GM12892 (cell line): ENCODE measurements at regions not wholly inside any gene's neighbourhood (a gene's known extent, or its start where the extent isn't known, plus 50 kb on each side); places are given as distances from the start of the nearest gene placed in this dataset.

Source experiments
- DNase-seq: peaks from one replicate; pipeline ENCODE4 v3.0.0; 2011; ENCODE audit not compliant: insufficient read length
- FAIRE-seq: peaks from 2 replicates; lab custom pipeline; 2011; peaks lifted over from hg19 to GRCh38; lab: Jason Lieb, UNC
- POLR2A ChIP-seq: IDR thresholded peaks from 2 replicates; pipeline ENCODE4 v1.6.1; 2011; ENCODE audit warnings: low read depth, low read length, control low read depth
- POLR2AphosphoS5 ChIP-seq: IDR thresholded peaks from 2 replicates; pipeline ENCODE4 v1.6.1; 2011; ENCODE audit warnings: low read depth, low read length, control low read depth
- TAF1 ChIP-seq: IDR thresholded peaks from 2 replicates; pipeline ENCODE4 v1.6.1; 2011; ENCODE audit warnings: low read depth, mild to moderate bottlenecking, control low read depth, low read length, borderline replicate concordance

- no peak for FAIRE-seq
- TF ChIP-seq POLR2AphosphoS5 = no peak
- no peak for TF ChIP-seq TAF1
- no peak for TF ChIP-seq POLR2A
- DNase-seq = no peak
These were observed 103.5 kb downstream of the SCP2D1 start for GRCh38 chr20:18916886-18917750.

- no peak for FAIRE-seq
- TF ChIP-seq TAF1 (no peak), POLR2AphosphoS5 (no peak), POLR2A (no peak)
- DNase-seq = no peak
These were observed 106.4 kb downstream of the SCP2D1 start for GRCh38 chr20:18919996-18920395.

- FAIRE-seq (no peak), DNase-seq (no peak)
- TF ChIP-seq POLR2AphosphoS5 (no peak), POLR2A (no peak), TAF1 (no peak)
These were observed 107.7 kb downstream of the SCP2D1 start for GRCh38 chr20:18921291-18921690.

GRCh38 chr20:18922251-18922650, 108.7 kb downstream of the SCP2D1 start:
- no peak for FAIRE-seq

GRCh38 chr20:18922898-18923297, 109.3 kb downstream of the SCP2D1 start:
- DNase-seq = no peak
- FAIRE-seq = no peak
- no peak for TF ChIP-seq POLR2A
- no peak for TF ChIP-seq TAF1
- TF ChIP-seq POLR2AphosphoS5 = no peak

More at GRCh38 chr20:18922251-18922650, 108.7 kb downstream of the SCP2D1 start:
- no peak for TF ChIP-seq POLR2AphosphoS5
- DNase-seq = no peak

GRCh38 chr20:18926965-18927364, 113.4 kb downstream of the SCP2D1 start:
- FAIRE-seq (no peak), DNase-seq (no peak)
- TF ChIP-seq TAF1 = no peak
- no peak for TF ChIP-seq POLR2A
- no peak for TF ChIP-seq POLR2AphosphoS5

GRCh38 chr20:18928626-18929025, 115.0 kb downstream of the SCP2D1 start:
- FAIRE-seq (no peak), DNase-seq (no peak)
- TF ChIP-seq POLR2AphosphoS5 (no peak), TAF1 (no peak), POLR2A (no peak)

- DNase-seq (no peak), FAIRE-seq (no peak)
- TF ChIP-seq POLR2A (no peak), POLR2AphosphoS5 (no peak), TAF1 (no peak)
These were observed 116.2 kb downstream of the SCP2D1 start for GRCh38 chr20:18929800-18930199.

GRCh38 chr20:18943542-18943941, 130.0 kb downstream of the SCP2D1 start:
- FAIRE-seq (no peak), DNase-seq (no peak)
- TF ChIP-seq POLR2A (no peak), POLR2AphosphoS5 (no peak), TAF1 (no peak)

- DNase-seq = no peak
- TF ChIP-seq TAF1 (no peak), POLR2A (no peak), POLR2AphosphoS5 (no peak)
- no peak for FAIRE-seq
These were observed 143.3 kb downstream of the SCP2D1 start for GRCh38 chr20:18956890-18957289.

- DNase-seq (no peak), FAIRE-seq (no peak)
These were observed 143.7 kb downstream of the SCP2D1 start for GRCh38 chr20:18957328-18957727.

GRCh38 chr20:18971121-18971520, 157.5 kb downstream of the SCP2D1 start:
- FAIRE-seq (no peak), DNase-seq (no peak)
- TF ChIP-seq POLR2A (no peak), POLR2AphosphoS5 (no peak), TAF1 (no peak)

More at GRCh38 chr20:18957328-18957727, 143.7 kb downstream of the SCP2D1 start:
- TF ChIP-seq TAF1 = no peak
- no peak for TF ChIP-seq POLR2AphosphoS5
